ENCODE measurements at regions not wholly inside any gene's neighbourhood (a gene's known extent, or its start where the extent isn't known, plus 50 kb on each side); places are given as distances from the start of the nearest gene placed in this dataset.
"Not testable (repeated sequence)": the region's sequence is repeated elsewhere in the genome, so short reads cannot be mapped to it uniquely, and the experiment has no call there.

GRCh38 chr11:96741068-96741467 is 351.3 kb downstream of the JRKL start:
- no peak for TF ChIP-seq CTCF (conservative IDR thresholded peaks at IDR 0.05)
- no peak overlapping the region for H3K27ac ChIP-seq

- no peak for TF ChIP-seq CTCF (conservative IDR thresholded peaks at IDR 0.05)
- no peak overlapping the region for H3K27ac ChIP-seq
Observed at GRCh38 chr11:96744697-96745096, 354.9 kb downstream of the JRKL start.

GRCh38 chr11:96748639-96749370 is 359.0 kb downstream of the JRKL start:
- TF ChIP-seq CTCF (conservative IDR thresholded peaks at IDR 0.05) = no peak
- H3K27ac ChIP-seq = no peak overlapping the region

- not testable (repeated sequence) for H3K27ac ChIP-seq
Observed at GRCh38 chr11:96751807-96752206, 362.0 kb downstream of the JRKL start.

GRCh38 chr11:96752221-96752620 is 362.4 kb downstream of the JRKL start:
- H3K27ac ChIP-seq = no peak overlapping the region
- TF ChIP-seq CTCF (conservative IDR thresholded peaks at IDR 0.05) = no peak

GRCh38 chr11:96753997-96754396 is 364.2 kb downstream of the JRKL start:
- no peak for TF ChIP-seq CTCF (conservative IDR thresholded peaks at IDR 0.05)
- H3K27ac ChIP-seq = no peak overlapping the region

GRCh38 chr11:96755209-96755608 is 365.4 kb downstream of the JRKL start:
- H3K27ac ChIP-seq = no peak overlapping the region
- no peak for TF ChIP-seq CTCF (conservative IDR thresholded peaks at IDR 0.05)

GRCh38 chr11:96755752-96756151 is 365.9 kb downstream of the JRKL start:
- no peak overlapping the region for H3K27ac ChIP-seq
- TF ChIP-seq CTCF (conservative IDR thresholded peaks at IDR 0.05) = no peak
